Testis (tissue), 2 donors: ENCODE measurements at regions not wholly inside any gene's neighbourhood (a gene's known extent, or its start where the extent isn't known, plus 50 kb on each side); places are given as distances from the start of the nearest gene placed in this dataset.

Experiments used
- POLR2A ChIP-seq: fragments of 450-650 bp; IDR thresholded peaks from one replicate; pipeline ENCODE4 v1.6.1; 2017; ENCODE audit warnings: antibody characterized with exemption, mild to moderate bottlenecking, moderate library complexity
- TF ChIP-seq, protein P1 (sequence below), 3 experiments: fragments of 450-650 bp in 2 of 3; fragments of 200-600 bp in 1 of 3; sonication (generic) in 1 of 3; IDR thresholded peaks; one replicate each; pipeline ENCODE4 v1.5.1; 2016 to 2019; ENCODE audit warnings: antibody characterized with exemption in 3 of 3, mild to moderate bottlenecking in 2 of 3, moderate library complexity in 1 of 3

DNA sequence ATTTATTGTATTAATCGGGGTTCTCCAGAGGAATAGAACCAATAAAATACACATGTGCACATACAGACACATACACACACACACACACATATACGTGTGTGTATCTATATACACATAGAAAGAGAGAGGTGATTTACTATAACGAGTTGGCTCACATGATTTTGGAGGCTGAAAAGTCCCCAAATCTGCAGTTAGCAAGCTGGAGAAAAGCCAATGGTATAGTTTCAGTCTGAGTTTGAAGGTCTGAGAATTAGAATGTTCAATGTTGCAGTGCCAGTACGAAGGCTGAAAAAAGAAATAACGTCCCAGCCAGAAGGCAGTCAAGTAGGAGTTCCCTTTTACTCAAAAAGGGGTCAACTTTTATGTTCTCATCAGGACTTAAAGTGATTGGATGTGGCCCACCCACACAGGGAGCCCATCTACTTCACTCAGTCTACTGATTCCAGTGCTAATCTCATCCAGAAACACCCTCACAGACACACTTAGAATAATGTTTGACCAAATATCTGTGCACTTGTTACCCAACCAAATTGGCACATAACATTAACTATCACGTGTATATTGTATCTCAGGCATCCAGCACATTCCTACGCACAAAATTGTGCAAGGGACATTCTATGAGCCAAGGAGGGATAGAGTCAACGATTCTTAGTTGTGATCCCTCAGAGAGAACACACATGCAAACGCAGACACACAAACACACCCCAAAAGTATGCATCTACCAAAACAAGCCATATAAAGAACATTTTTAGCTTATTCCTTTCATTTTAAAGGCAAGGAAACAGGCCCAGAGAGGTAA lies 195.5 kb upstream of the DUSP10 start:
- TF ChIP-seq, protein P1, sequence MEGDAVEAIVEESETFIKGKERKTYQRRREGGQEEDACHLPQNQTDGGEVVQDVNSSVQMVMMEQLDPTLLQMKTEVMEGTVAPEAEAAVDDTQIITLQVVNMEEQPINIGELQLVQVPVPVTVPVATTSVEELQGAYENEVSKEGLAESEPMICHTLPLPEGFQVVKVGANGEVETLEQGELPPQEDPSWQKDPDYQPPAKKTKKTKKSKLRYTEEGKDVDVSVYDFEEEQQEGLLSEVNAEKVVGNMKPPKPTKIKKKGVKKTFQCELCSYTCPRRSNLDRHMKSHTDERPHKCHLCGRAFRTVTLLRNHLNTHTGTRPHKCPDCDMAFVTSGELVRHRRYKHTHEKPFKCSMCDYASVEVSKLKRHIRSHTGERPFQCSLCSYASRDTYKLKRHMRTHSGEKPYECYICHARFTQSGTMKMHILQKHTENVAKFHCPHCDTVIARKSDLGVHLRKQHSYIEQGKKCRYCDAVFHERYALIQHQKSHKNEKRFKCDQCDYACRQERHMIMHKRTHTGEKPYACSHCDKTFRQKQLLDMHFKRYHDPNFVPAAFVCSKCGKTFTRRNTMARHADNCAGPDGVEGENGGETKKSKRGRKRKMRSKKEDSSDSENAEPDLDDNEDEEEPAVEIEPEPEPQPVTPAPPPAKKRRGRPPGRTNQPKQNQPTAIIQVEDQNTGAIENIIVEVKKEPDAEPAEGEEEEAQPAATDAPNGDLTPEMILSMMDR (IDR thresholded peaks at IDR 0.05), result no peak
- TF ChIP-seq POLR2A, result no peak
